ENCODE measurements at regions not wholly inside any gene's neighbourhood (a gene's known extent, or its start where the extent isn't known, plus 50 kb on each side); places are given as distances from the start of the nearest gene placed in this dataset.

DNA sequence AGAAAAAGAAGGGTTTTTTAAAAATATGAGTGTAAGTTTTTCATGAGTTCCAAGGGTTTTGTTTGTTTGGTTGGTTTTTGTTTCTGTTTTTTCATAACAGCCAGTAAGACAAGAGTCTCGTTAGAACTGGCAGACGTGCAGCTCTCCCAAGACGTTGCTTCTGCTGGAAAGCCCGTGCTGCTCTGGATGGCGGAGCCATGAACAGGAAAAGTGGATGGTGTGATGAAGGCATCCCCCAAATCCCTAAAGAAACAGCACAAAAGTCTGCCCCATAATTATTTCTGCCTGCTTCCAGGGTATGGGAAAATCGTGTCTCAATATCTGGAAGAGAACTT, 157.9 kb upstream of the BACE2 start:
- TF ChIP-seq, protein P1, sequence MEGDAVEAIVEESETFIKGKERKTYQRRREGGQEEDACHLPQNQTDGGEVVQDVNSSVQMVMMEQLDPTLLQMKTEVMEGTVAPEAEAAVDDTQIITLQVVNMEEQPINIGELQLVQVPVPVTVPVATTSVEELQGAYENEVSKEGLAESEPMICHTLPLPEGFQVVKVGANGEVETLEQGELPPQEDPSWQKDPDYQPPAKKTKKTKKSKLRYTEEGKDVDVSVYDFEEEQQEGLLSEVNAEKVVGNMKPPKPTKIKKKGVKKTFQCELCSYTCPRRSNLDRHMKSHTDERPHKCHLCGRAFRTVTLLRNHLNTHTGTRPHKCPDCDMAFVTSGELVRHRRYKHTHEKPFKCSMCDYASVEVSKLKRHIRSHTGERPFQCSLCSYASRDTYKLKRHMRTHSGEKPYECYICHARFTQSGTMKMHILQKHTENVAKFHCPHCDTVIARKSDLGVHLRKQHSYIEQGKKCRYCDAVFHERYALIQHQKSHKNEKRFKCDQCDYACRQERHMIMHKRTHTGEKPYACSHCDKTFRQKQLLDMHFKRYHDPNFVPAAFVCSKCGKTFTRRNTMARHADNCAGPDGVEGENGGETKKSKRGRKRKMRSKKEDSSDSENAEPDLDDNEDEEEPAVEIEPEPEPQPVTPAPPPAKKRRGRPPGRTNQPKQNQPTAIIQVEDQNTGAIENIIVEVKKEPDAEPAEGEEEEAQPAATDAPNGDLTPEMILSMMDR (IDR thresholded peaks at IDR 0.05), result no peak

DNA sequence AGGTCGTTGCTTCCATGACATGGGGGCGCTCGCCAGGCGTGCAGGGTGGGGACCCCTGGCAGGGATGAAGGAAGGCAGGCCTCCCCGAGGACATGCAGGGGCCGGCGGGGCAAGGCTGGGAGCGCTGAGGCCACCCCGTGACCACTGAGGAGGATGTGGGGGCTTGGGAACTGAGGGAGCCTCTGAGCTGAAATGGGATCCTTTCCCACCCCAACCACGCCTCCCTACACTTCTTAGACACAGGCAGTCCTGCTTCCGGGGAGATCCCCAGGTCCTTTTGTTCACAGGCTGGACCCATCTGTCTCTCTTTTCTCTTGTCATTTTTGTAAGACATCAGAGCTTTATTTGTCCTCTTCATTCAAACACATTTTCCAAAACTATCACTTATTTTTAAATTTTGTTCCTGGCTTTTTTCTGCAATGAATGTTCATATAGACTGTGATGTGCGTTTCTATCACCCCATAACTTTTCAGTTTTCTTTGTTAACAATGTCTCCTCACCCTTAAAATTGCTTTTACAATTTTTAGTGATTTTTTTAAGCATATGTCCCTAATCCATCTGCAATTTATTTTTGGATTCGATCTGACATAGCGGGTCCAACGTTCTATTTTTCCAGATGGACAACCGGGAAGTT, 156.7 kb upstream of the BACE2 start:
- TF ChIP-seq, protein P1 (IDR thresholded peaks at IDR 0.05), result no peak

DNA sequence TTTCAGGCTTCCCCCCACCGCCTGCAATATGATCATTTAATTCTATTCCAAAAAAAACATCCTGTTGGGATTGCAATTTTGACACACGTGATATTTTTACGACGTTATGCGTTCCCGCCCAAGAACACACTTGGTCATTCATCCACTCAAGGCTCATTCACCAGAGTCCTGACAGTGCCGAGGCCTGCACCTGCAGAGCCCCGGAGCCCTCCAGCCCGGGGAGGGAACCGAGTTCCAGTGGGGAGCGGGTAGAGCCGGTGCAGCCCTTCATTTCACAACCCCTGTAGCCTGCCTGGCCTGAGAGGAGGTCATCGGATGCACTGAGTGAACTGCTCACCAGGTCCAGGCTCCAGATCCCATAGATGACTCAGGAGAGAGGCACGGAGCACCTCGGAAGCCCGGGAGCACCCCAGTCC, 156.0 kb upstream of the BACE2 start:
- TF ChIP-seq, protein P1 (IDR thresholded peaks at IDR 0.05), result no peak

DNA sequence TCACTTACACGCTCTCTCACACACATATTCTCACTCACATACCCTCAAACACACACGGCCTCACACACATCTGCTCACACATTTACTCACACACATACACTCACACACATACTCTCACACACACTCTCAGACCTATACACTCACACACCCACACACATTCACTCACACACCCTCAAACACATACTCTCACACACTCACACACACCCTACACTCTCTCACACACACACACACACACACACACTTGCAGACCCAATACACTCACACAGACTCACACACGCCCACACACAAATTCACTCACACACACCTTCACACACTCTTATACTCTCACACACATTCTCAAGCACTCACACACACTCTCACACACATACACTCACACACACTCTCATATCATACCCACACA, 155.5 kb upstream of the BACE2 start:
- TF ChIP-seq, protein P1 (IDR thresholded peaks at IDR 0.05), result no peak

DNA sequence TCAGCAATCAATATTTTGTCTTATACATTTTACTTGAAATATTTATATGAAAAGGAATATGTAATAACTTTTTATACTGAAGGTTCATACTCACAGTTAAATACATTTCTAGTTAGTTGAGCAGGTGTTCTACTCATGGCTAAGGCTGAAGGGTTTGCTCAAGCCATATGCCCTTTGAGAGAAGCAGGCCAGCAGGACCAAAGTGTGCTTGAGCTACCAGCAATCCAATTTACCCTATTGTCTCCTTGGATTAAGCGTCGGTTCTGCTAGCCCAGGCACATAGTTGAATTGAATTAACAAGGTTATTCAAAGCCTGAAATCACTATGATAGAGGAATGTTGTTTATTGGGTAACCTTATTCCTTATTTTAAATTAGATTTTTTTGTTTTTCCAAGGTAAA, 151.5 kb upstream of the BACE2 start:
- TF ChIP-seq, protein P1 (IDR thresholded peaks at IDR 0.05), result no peak

DNA sequence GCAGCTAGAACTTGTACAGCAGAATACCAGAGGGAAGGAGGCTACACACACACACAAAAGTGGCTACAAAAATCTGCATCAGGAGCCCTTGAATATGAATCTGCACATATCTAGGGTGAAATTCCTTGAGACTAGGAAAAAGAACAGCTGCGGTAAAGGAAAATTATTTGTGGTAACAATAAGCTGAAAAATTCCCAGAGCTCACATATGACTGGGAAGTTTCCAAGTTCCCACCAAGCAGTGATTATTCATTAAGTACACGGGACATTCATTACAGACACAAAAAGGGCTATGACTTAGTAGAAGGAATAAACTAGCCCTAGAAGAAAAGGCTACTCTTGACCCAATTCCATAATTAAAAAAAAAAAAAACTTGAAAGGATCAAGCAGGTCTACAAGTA, 149.5 kb upstream of the BACE2 start:
- TF ChIP-seq, protein P1 (IDR thresholded peaks at IDR 0.05), result no peak

DNA sequence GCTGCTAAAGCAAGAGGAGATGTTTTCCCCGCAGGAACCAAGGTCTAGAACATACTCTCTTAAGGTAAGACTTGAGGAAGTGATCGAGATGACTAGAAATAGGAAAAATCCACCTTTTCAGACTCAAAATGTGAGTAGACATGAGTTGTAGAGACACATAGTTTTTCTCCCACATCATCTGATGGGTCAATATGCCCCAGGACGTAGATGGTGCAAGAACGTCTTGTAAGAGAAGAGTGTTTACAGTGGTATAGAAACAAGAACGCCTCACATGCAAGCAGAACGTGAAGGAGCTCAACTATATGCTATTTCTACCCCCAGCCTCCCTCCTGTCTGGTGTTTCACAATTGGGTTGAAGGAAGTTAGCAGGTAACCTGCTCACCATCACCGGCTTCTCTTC, 144.0 kb upstream of the BACE2 start:
- TF ChIP-seq, protein P1 (IDR thresholded peaks at IDR 0.05), result no peak

DNA sequence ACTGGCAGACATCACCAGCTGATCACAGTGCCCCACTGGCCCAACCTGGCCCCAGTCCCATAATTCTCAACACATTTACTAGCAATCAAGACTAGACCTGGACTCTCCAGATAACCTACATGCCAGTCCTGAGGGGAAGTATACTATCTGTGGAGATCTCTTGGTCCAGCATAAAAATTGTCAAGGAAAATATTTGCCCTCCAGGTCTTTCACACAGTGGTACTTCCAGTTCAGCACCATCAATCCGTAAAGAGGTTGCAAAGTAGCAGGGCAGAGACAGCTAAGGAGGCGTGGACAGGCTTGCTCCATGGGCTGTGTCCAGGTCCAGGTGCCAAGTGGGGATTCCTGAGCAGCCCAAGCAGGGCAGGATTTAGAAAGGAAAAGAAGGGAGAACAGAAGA, 143.6 kb upstream of the BACE2 start:
- TF ChIP-seq, protein P1 (IDR thresholded peaks at IDR 0.05), result no peak

Measured in LNCAP (cell line).